Lower leg skin (tissue), 3 donors: ENCODE measurements at regions not wholly inside any gene's neighbourhood (a gene's known extent, or its start where the extent isn't known, plus 50 kb on each side); places are given as distances from the start of the nearest gene placed in this dataset.

Experiments
- POLR2A ChIP-seq, 2 donors: fragments of 450-650 bp; IDR thresholded peaks; one replicate each; pipeline ENCODE4 v1.6.1; 2016 to 2017; ENCODE audit warnings: antibody characterized with exemption in 2 of 2, mild to moderate bottlenecking in 1 of 2, moderate library complexity in 1 of 2
- TF ChIP-seq, protein P1 (sequence below), 3 donors: fragments of 450-650 bp; IDR thresholded peaks; one replicate each; pipeline ENCODE4 v1.5.1; 2016; ENCODE audit warnings: antibody characterized with exemption in 3 of 3, mild to moderate bottlenecking in 3 of 3, moderate library complexity in 2 of 3

DNA sequence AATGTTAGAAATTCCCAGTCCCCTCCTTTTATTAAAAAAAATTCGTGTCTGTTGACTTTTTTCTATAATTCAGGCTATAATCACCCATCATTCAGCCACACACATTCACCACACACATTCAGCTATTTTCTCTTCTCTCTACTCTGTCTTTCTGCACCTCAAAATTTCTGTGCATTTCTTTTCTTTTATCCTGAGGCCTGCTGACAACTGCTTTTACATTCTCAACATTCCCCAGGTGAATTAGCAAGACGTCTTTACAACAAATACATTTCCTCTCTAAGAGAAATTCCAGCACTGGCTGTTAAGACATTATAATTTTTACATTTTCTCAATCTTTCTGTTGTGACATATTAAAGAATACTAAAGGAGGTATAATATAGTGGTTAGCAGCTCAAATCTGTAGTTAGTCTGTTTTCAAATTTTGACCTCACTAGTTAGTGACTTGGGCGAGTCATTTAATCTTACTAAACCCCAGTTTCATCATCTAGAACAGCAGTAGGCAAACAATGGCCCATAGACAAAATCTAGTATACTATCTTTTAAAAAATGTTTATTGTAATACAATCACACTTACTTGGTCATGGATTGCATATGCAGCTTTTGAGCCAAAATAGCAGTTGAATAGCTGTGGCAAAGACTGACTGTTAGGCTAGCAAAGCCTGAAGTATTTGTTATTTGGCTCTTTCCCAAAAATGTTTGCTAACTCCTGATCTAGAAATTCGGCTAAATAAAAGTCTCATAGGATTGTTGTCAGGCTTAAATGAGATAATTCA lies 350.7 kb downstream of the NSUN3 start:
- TF ChIP-seq, protein P1, sequence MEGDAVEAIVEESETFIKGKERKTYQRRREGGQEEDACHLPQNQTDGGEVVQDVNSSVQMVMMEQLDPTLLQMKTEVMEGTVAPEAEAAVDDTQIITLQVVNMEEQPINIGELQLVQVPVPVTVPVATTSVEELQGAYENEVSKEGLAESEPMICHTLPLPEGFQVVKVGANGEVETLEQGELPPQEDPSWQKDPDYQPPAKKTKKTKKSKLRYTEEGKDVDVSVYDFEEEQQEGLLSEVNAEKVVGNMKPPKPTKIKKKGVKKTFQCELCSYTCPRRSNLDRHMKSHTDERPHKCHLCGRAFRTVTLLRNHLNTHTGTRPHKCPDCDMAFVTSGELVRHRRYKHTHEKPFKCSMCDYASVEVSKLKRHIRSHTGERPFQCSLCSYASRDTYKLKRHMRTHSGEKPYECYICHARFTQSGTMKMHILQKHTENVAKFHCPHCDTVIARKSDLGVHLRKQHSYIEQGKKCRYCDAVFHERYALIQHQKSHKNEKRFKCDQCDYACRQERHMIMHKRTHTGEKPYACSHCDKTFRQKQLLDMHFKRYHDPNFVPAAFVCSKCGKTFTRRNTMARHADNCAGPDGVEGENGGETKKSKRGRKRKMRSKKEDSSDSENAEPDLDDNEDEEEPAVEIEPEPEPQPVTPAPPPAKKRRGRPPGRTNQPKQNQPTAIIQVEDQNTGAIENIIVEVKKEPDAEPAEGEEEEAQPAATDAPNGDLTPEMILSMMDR (IDR thresholded peaks at IDR 0.05): no peak
- no peak for TF ChIP-seq POLR2A (IDR thresholded peaks at IDR 0.05)
